ENCODE measurements at regions not wholly inside any gene's neighbourhood (a gene's known extent, or its start where the extent isn't known, plus 50 kb on each side); places are given as distances from the start of the nearest gene placed in this dataset.
A peak's percentile ranks its signal among the peaks of the same experiment; 100 is the strongest.
"Not testable (repeated sequence)": the region's sequence is repeated elsewhere in the genome, so short reads cannot be mapped to it uniquely, and the experiment has no call there.

- peak; percentile 64 for DNase-seq (ENCODE audit: low read depth)
- H3K4me3 ChIP-seq (ENCODE audit: low read depth, low read length): peak overlapping the region; percentile 47
Measured at GRCh38 chr2:113551637-113552318, 53.3 kb downstream of the FOXD4L1 start.

DNA sequence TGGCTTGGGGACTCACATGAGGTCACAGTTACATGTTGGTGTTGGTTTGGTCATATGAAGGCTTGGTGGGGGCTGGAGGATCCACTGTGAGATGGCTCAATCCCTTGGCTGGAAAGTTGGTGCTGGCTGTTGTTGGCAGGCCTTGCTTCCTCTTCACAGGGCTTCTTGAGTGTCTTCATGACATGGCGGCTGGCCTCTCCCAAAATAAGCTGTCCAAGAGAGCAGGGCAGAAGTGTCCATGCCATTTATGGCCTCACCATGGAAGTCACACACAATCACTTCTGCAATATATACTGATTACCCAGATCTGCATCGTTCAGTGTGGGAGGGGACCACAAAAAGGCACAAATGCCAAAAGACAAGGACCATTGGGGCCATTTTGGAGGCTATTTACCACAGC, 61.4 kb downstream of the FOXD4L1 start:
- not testable (repeated sequence) for DNase-seq (ENCODE audit: low read depth); H3K4me3 ChIP-seq (ENCODE audit: low read depth, low read length)

GRCh38 chr2:113562662-113563061, 64.2 kb downstream of the FOXD4L1 start:
- H3K4me3 ChIP-seq (ENCODE audit: low read depth, low read length); DNase-seq (ENCODE audit: low read depth): not testable (repeated sequence)

- DNase-seq (ENCODE audit: low read depth): not testable (repeated sequence)
Measured at GRCh38 chr2:113566674-113567480, 60.2 kb upstream of the RABL2A start.

GRCh38 chr2:113567481-113567849, 59.6 kb upstream of the RABL2A start:
- H3K4me3 ChIP-seq (ENCODE audit: low read depth, low read length): not testable (repeated sequence)
- DNase-seq (ENCODE audit: low read depth): peak; percentile 1

More at GRCh38 chr2:113566674-113567480, 60.2 kb upstream of the RABL2A start:
- not testable (repeated sequence) for H3K4me3 ChIP-seq (ENCODE audit: low read depth, low read length)

GRCh38 chr2:113568231-113568630, 58.8 kb upstream of the RABL2A start:
- H3K4me3 ChIP-seq (ENCODE audit: low read depth, low read length): not testable (repeated sequence)
- DNase-seq (ENCODE audit: low read depth): peak; percentile 1

DNA sequence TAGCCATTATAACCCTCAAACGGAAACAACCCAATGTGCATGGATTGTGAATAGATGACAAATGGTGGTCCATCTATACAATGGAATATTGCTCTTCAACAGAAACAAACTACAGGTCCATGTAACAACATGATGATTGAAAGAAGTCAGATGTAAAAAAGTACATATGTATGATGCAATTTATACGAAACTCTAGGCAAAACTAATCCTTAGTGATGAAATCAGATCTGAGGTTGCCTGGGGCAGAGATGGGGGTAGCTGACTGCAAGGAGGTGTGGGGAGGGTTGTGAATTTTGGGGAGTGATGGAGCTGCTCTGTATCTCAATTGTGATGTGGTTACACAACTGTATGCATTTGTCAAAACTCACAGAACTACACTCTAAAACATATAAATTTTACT, 57.0 kb upstream of the RABL2A start:
- DNase-seq (ENCODE audit: low read depth): peak; percentile 15
- not testable (repeated sequence) for H3K4me3 ChIP-seq (ENCODE audit: low read depth, low read length)

DNA sequence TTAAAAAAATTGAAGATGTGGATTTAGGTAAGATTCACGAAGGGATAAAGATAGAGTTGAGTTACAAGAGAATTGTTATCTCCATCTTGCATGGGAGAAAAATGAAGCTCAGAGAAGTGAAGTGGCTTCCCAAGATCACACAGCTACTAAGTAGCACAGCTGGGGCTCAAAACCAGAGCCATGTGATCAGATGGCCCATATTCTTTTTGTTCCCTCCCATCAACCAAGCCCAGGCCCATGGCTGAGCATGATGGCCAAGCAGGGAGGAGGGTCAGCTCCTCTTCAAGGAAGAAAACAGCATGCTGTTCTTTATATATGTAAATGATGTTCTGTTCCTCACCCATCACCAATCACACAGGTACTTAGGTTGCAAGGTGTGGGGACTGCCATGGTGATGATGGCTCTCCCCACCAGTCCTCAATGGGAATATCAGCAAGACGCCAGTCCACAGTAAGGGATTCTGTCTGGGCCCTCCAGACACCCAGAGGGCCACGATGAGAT, 56.5 kb upstream of the RABL2A start:
- not testable (repeated sequence) for DNase-seq (ENCODE audit: low read depth); H3K4me3 ChIP-seq (ENCODE audit: low read depth, low read length)

GRCh38 chr2:113571482-113572068, 55.5 kb upstream of the RABL2A start:
- peak; percentile 4 for DNase-seq (ENCODE audit: low read depth)

DNA sequence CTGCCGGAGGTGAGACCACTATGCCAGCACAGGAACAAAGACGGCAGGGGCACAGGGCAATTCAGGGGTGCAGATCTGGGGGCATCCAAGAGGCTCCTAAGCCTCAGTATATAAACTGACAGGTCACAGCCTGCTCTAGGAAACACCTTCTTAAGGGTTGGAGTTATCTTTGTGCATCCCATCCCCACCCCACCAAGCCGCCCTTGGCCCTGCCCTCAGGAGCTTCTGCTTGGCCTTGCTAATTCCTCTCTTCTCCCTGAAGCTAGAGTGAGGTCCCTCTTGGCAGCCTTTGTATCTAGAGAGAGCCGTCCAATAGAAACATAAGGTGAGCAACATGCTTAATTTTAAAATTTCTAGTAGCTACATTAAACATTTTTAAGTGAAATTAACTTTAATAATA, 51.3 kb upstream of the RABL2A start:
- not testable (repeated sequence) for DNase-seq (ENCODE audit: low read depth); H3K4me3 ChIP-seq (ENCODE audit: low read depth, low read length)

More at GRCh38 chr2:113571482-113572068, 55.5 kb upstream of the RABL2A start:
- H3K4me3 ChIP-seq (ENCODE audit: low read depth, low read length): not testable (repeated sequence)

DNA sequence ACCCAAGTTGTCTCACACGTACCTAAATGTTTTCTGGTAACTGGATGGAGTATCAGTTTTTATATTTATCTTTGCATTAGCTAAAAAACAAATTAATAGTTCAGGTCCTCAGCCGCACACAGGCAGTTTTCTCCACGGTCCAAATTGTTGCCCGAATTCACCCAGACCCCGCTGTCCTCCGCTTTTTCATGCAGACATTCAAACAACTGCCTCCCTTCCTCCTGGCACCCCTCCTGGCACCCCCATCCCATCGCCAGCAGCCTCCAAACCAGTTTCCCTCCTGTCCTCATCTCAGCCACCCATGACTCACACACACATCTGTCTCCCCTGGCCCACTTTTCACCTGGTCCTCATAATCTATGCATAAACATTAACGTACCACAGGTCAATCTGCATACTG, 50.7 kb upstream of the RABL2A start:
- H3K4me3 ChIP-seq (ENCODE audit: low read depth, low read length): not testable (repeated sequence)
- peak; percentile 1 for DNase-seq (ENCODE audit: low read depth)
